GM18511 (cell line): ENCODE measurements at regions not wholly inside any gene's neighbourhood (a gene's known extent, or its start where the extent isn't known, plus 50 kb on each side); places are given as distances from the start of the nearest gene placed in this dataset.
"Not testable (repeated sequence)": the region's sequence is repeated elsewhere in the genome, so short reads cannot be mapped to it uniquely, and the experiment has no call there.

Source experiments
- ATAC-seq: cut with Tn5 transposase; IDR thresholded peaks from one replicate; pipeline ENCODE4 v1.9.1; 2021; ENCODE audit warnings: mild to moderate bottlenecking, moderate library complexity; ENCODE audit not compliant: unreplicated experiment

GRCh38 chr12:85626784-85627171 lies 209.4 kb downstream of the RASSF9 start:
- ATAC-seq, result no peak

GRCh38 chr12:85627584-85627983 lies 208.6 kb downstream of the RASSF9 start:
- ATAC-seq, result no peak

GRCh38 chr12:85628562-85628961 lies 207.6 kb downstream of the RASSF9 start:
- not testable (repeated sequence) for ATAC-seq

GRCh38 chr12:85630851-85631250 lies 205.4 kb downstream of the RASSF9 start:
- no peak for ATAC-seq

GRCh38 chr12:85632390-85632789 lies 203.8 kb downstream of the RASSF9 start:
- no peak for ATAC-seq

- no peak for ATAC-seq
Observed at GRCh38 chr12:85633491-85633890, 202.7 kb downstream of the RASSF9 start.

- ATAC-seq, result no peak
Observed at GRCh38 chr12:85639834-85640233, 196.4 kb downstream of the RASSF9 start.

- ATAC-seq, result no peak
Observed at GRCh38 chr12:85641796-85642195, 194.4 kb downstream of the RASSF9 start.

GRCh38 chr12:85642288-85642687 lies 193.9 kb downstream of the RASSF9 start:
- no peak for ATAC-seq

- ATAC-seq, result no peak
Observed at GRCh38 chr12:85642808-85643207, 193.4 kb downstream of the RASSF9 start.

- ATAC-seq, result no peak
Observed at GRCh38 chr12:85644508-85644907, 191.7 kb downstream of the RASSF9 start.

GRCh38 chr12:85653731-85654455 lies 182.3 kb downstream of the RASSF9 start:
- no peak for ATAC-seq

GRCh38 chr12:85654456-85654840 lies 181.8 kb downstream of the RASSF9 start:
- ATAC-seq, result no peak

- no peak for ATAC-seq
Observed at GRCh38 chr12:85656561-85656960, 179.6 kb downstream of the RASSF9 start.

GRCh38 chr12:85657251-85657650 lies 179.0 kb downstream of the RASSF9 start:
- ATAC-seq, result no peak

GRCh38 chr12:85657836-85658630 lies 178.2 kb downstream of the RASSF9 start:
- no peak for ATAC-seq

- ATAC-seq, result no peak
Observed at GRCh38 chr12:85659754-85660530, 176.3 kb downstream of the RASSF9 start.

- ATAC-seq, result no peak
Observed at GRCh38 chr12:85661461-85662206, 174.6 kb downstream of the RASSF9 start.

GRCh38 chr12:85662207-85662602 lies 174.0 kb downstream of the RASSF9 start:
- no peak for ATAC-seq

- ATAC-seq, result no peak
Observed at GRCh38 chr12:85663631-85664030, 172.6 kb downstream of the RASSF9 start.

- no peak for ATAC-seq
Observed at GRCh38 chr12:85664429-85664828, 171.8 kb downstream of the RASSF9 start.
